GM19372 (cell line): ENCODE measurements at regions not wholly inside any gene's neighbourhood (a gene's known extent, or its start where the extent isn't known, plus 50 kb on each side); places are given as distances from the start of the nearest gene placed in this dataset.

Source experiments
- ATAC-seq: cut with Tn5 transposase; IDR thresholded peaks from one replicate; pipeline ENCODE4 v1.9.1; 2021; ENCODE audit warnings: mild to moderate bottlenecking, low read depth, moderate library complexity; ENCODE audit not compliant: unreplicated experiment

- no peak for ATAC-seq
These were observed 886.6 kb downstream of the TTLL7 start for GRCh38 chr1:83112248-83112885.

DNA sequence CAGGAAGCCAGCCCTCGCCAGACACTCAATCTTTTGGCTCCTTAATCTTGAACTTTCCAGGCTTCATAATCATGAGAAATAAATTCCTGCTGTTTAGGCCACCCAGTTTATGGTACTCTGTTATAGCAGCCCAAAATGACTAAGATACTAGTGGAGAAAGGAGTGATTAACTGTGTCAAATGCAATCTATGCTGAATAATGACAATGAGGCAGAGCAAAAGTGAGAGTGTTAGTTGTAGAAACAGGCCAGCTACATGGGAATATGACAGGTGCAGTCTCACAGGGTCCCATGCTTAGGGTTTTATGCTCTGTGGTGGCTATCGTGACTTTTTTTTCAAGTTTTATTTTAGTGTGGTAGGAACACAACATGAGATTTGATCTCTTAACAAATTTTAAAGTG, 888.8 kb downstream of the TTLL7 start:
- no peak for ATAC-seq

DNA sequence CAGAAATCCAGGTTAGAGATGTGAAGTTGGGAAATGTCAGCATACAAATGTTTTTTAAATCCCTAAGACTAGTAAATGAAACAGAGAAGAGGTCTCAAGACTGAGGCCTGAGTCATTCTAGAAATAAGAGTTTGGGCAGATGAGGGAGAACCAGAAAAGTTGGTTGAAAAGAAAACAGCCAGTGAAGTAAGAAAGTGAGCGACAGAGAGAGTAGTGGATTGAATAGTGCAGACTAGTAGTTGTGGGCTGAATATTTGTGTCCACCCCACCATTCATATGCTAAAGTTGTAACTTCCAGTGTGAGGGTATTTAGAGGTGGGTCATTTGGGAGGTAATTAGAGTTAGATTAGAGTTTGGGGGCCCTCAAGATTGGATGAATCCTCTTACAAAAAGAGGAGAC, 889.2 kb downstream of the TTLL7 start:
- no peak for ATAC-seq

DNA sequence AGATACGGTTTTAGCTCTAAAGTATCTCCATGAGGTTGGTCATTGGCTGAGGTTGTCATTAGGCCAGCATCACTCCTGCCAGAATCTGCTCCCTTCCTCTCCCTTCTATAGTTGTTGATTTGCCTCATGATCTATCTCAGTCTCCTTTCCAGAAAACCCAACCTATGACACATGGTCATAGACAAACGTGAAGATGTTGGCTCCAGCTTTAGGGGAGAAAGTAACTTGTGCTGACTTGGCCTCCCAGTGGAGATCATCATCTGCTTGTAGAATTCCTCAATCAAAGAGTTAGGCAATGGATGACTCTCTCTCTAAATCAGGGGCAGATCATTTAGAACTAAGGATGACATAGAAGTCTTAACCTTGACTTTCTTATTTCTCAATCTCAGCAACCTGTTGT, 894.4 kb downstream of the TTLL7 start:
- ATAC-seq = no peak

- no peak for ATAC-seq
These were observed 895.6 kb downstream of the TTLL7 start for GRCh38 chr1:83103341-83103740.

DNA sequence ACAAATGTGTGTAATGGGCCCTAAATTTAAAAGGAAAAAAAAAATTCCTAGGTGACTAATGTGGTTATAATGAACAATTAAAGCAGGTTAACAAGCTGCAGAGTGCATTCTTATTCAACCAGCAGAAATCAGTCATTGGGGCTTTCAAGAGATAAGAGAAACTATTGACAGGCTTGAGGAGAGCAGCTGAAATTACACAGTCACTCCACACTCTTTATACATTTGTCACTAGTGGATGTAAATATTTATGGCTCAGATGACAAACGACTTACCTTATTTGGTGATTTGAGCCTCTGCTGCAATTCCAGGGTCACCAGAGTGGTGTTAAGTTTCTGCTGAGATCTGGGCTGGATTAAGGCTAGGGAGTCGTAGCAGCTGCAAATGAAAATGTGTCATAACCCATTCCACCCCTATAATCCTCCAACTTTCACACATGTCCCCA, 896.3 kb downstream of the TTLL7 start:
- ATAC-seq = no peak

GRCh38 chr1:83101406-83101805, 897.5 kb downstream of the TTLL7 start:
- ATAC-seq = no peak

DNA sequence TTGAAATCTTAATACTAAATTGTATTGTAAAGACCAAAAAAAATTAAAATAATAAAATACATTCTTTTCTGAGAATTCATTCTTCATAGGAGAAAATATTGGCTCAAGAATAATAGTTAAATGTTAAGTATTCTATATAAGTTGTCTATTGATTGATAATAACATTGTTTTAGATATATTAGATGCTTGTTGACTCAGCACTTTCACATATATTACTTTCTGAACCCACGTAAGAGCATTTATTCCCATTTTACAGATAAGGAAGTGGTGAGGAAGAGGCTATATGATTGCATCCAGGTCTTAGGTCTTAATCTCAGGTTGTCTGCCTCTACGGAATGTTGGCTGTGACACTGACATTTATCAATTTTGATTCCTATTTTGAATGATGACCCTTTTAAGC, 898.8 kb downstream of the TTLL7 start:
- no peak for ATAC-seq

GRCh38 chr1:83098791-83099190, 900.1 kb downstream of the TTLL7 start:
- no peak for ATAC-seq

GRCh38 chr1:83098131-83098530, 900.8 kb downstream of the TTLL7 start:
- no peak for ATAC-seq

GRCh38 chr1:83097715-83098114, 901.2 kb downstream of the TTLL7 start:
- no peak for ATAC-seq

DNA sequence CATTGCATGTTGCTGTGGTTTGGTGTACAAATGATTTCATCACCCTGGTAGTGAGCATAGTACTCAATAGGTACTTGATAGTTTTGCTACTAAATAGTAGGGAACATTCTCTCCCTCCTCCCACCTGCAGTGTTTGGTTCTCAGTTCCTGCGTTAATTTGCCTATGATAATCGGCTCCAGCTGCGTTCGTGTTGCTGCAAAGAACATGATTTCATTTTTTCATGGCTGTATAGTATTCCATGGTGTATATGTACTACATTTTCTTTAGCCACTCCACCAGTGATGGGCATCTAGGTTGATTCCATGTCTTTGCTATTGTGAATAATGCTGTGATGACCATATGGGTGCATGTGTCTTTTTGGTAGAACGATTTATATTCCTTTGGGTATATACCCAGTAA, 903.4 kb downstream of the TTLL7 start:
- ATAC-seq = no peak

- ATAC-seq = no peak
These were observed 908.7 kb downstream of the TTLL7 start for GRCh38 chr1:83090195-83090594.

DNA sequence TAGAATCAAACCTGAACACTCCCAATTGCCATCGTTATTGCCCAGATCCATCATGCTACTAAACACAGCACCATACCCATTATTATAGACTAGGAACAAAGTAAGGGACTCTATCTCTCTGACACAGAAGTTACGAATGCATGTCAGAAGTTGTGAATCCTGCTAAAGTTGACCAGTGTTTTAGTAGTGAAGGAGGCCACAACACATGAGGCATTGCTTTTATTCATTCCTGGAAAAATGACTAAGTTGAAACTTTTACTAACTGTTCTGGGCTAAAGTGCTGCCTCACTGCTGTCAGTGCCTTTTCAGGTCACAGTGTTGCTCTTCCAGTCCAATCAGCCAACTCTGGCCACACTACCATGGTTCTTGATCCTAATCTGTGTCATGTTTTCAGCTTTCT, 911.1 kb downstream of the TTLL7 start:
- no peak for ATAC-seq

GRCh38 chr1:83086986-83087512, 911.9 kb downstream of the TTLL7 start:
- no peak for ATAC-seq

GRCh38 chr1:83086346-83086745, 912.6 kb downstream of the TTLL7 start:
- no peak for ATAC-seq

GRCh38 chr1:83083589-83084224, 915.2 kb downstream of the TTLL7 start:
- no peak for ATAC-seq

GRCh38 chr1:83077411-83077810, 921.5 kb downstream of the TTLL7 start:
- no peak for ATAC-seq

DNA sequence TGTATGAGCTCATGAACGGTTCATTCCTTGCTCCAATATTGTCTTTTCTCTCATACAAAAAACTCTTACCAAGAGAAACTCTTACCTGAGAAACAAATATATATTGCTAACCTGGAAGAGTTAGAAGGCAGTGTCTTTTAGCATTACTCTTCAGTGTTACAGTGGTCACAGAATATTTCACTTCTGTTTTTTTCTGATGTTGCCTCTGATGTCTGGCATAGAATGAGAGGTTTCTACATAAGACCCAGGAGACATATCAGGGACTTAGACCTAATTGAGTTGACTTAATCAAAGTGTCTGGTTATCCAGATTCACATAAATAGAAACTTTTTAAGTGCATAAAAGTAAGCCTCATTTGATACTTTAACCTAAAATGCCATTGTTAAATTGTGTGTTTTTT, 923.8 kb downstream of the TTLL7 start:
- no peak for ATAC-seq

DNA sequence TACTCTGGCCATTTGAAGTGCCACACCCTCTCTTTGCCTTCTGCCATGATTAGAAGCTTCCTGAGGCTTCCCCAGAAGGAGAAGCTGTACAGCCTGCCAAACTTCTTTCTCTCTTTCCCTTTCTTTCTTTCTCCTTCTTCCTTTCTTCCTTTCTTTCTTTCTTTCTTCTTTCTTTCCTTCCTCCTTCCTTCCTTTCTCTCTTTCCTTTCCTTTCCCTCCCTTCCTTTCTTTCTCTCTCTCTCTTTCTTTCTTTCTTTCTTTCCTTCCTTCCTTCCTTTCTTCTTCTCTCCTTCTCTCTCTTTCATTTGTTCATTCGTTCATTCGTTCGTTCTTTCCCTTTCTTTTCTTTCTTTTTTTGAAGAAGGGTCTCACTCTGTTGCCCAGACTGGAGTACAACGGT, 931.0 kb downstream of the TTLL7 start:
- no peak for ATAC-seq

DNA sequence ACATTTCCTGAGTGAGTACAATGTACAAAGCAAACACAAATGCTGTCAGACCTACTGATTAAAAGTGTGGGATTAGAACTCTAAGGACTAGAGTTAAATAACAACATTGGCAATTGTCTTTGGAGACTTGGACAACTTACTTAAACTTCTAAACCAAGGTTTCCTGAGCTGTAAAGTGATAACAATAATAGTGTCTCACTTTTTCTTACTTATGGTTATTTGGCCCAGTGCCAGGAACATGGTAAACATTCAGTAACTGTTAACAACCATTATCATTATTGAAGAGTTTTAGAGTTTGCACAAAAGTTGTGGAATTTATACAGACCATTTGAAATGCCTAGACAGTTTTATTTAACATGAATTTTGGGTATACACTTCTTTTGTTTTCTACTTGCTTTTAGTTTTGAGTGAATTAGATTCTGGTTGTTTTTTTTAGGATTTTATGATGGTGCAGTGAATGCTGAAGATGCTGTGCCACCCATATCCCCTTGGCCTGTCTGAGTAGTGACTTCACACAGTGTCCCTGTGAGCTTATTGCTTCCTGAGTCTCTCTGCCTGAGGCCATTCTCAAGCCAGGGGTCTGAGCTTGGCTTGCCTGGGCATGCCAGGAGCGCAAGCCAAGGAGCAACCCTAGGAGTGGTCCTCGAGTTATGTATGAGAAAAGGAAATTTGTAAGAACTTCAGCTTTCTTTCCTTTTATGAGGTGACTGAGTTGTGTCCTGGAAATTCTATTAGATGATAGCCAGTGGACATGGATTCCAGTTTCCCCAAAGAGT, 932.8 kb downstream of the TTLL7 start:
- ATAC-seq = no peak
